A673 (cell line): ENCODE measurements at regions not wholly inside any gene's neighbourhood (a gene's known extent, or its start where the extent isn't known, plus 50 kb on each side); places are given as distances from the start of the nearest gene placed in this dataset.
A peak's percentile ranks its signal among the peaks of the same experiment; 100 is the strongest.

ENCODE experiments used
- BruUV-seq: library from RNA; stranded (reverse); fragments of 400-500 nt; replicated peaks from 2 replicates; lab custom pipeline; 2021; lab: Mats Ljungman, UMichigan
- CTCF ChIA-PET: fragments of 300-600 bp; sonication (Branson Sonifier 250); formaldehyde crosslinking; loops from one replicate; lab custom pipeline; 2022; ENCODE audit warnings: antibody characterized with exemption; lab: Charles Lee
- POLR2A ChIA-PET: fragments of 300-600 bp; sonication (Branson Sonifier 250); formaldehyde crosslinking; loops from one replicate; lab custom pipeline; 2022; ENCODE audit warnings: antibody characterized with exemption; ENCODE audit not compliant: low non-redundant PET; lab: Charles Lee
- DNase-seq: peaks from one replicate; pipeline ENCODE4 v3.0.0-alpha.2; 2015; ENCODE audit warnings: low spot score
- H3K27ac ChIP-seq: fragments of 200-600 bp; sonication (generic); 2 replicates; pipeline ENCODE4 v1.5.1; 2016; ENCODE audit warnings: mixed run types, low read depth, mild to moderate bottlenecking, mixed read lengths, antibody characterized with exemption, low read length; ENCODE audit not compliant: poor library complexity, severe bottlenecking
- H3K27me3 ChIP-seq: fragments of 200-600 bp; sonication (generic); replicated peaks from 2 replicates; pipeline ENCODE4 v1.6.1; 2017; ENCODE audit warnings: mixed run types, low read depth, mild to moderate bottlenecking, mixed read lengths, antibody characterized with exemption, low read length; ENCODE audit not compliant: insufficient read depth, poor library complexity
- H3K36me3 ChIP-seq: fragments of 200-600 bp; sonication (generic); 2 replicates; pipeline ENCODE4 v1.6.1; 2016; ENCODE audit warnings: mixed run types, mild to moderate bottlenecking, mixed read lengths, antibody characterized with exemption, low read length; ENCODE audit not compliant: insufficient read depth, poor library complexity, severe bottlenecking
- H3K4me1 ChIP-seq: fragments of 200-600 bp; sonication (generic); 2 replicates; pipeline ENCODE4 v1.6.1; 2017; ENCODE audit warnings: mixed run types, mild to moderate bottlenecking, mixed read lengths, antibody characterized with exemption, low read length; ENCODE audit not compliant: insufficient read depth, poor library complexity, severe bottlenecking
- H3K4me3 ChIP-seq: fragments of 200-600 bp; sonication (generic); 2 replicates; pipeline ENCODE4 v1.5.1; 2016; ENCODE audit warnings: low read depth, mixed run types, mild to moderate bottlenecking, mixed read lengths, low read length; ENCODE audit not compliant: poor library complexity, severe bottlenecking
- H3K9me3 ChIP-seq: fragments of 200-600 bp; sonication (generic); 2 replicates; pipeline ENCODE4 v1.6.1; 2016; ENCODE audit warnings: mixed run types, low read depth, mild to moderate bottlenecking, mixed read lengths, antibody characterized with exemption, low read length; ENCODE audit not compliant: poor library complexity, severe bottlenecking
- CTCF ChIP-seq: fragments of 300-800, 200-600 bp; sonication (generic); conservative IDR thresholded peaks from 2 replicates; pipeline ENCODE4 v1.5.1; 2017; ENCODE audit warnings: low read depth, mild to moderate bottlenecking, antibody characterized with exemption, low read length, moderate library complexity, mixed read lengths
- EZH2 ChIP-seq: fragments of 200-600 bp; sonication (generic); IDR thresholded peaks from 2 replicates; pipeline ENCODE4 v1.6.1; 2017; ENCODE audit warnings: borderline replicate concordance, low read depth, mild to moderate bottlenecking, mixed read lengths, antibody characterized with exemption, low read length; ENCODE audit not compliant: poor library complexity, severe bottlenecking
- intact Hi-C: fragments of 100-400 bp; cut with micrococcal nuclease; formaldehyde crosslinking; loops from one replicate; pipeline ENCODE4 v1.10.0; 2022; ENCODE audit not compliant: unreplicated experiment

DNA sequence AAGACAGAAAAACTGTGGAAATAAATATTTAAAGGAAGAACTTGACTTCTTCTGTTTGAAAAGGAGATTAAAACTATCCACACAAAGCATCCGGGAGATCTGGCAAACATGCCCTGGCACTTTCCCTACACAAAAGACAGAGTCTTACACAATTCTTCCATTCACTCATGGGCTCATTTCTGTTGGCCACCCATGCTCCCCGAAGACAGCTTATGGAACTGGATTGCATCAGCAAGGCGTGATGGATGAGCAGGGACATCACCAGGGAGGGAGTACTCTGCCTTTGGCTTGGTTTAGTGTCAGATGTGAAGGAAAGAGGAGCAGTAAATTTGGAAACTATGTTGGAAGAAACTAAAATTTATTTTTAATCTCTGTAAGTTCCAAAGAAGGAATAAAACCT is 379.3 kb downstream of the CD109 start:
- CTCF ChIA-PET, result no interaction called here
- Histone ChIP-seq H3K4me1 (no peaks in the 10 kb centered on the region), H3K36me3 (no peaks in the 10 kb centered on the region), H3K9me3 (no peaks in the 10 kb centered on the region), H3K4me3 (no peak overlapping the region), H3K27me3 (no peaks in the 10 kb centered on the region), H3K27ac (no peak overlapping the region)
- POLR2A ChIA-PET, result no interaction called here
- intact Hi-C loops, result no loop called here
- TF ChIP-seq EZH2, result no peak
- no peak for TF ChIP-seq CTCF
- no TSS peak for BruUV-seq
- peak; percentile 41 for DNase-seq

DNA sequence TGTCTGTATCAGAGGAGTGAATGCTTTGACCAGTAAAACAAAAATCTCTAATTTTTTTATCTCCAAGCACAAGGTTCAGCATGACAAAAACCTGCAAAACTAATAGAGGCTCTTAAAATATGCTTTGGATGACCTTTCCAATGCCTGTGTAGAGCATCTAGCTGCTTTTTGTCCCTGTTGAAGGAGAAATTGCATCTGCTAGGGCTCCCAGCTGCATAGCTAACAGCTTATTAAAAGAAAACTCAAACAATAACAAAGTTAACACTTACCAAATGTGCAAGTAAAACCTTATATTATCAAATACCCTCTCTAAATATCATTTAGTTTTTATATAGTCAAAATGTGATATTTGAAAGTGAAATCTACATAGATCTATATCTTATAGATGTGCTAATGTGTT is 378.6 kb downstream of the CD109 start:
- TF ChIP-seq CTCF (no peak), EZH2 (no peak)
- POLR2A ChIA-PET, result no interaction called here

GRCh38 chr6:74073999-74074398 is 378.0 kb downstream of the CD109 start:
- intact Hi-C loops, result no loop called here
- no peak for DNase-seq
- no TSS peak for BruUV-seq

More for the DNA sequence above, 378.6 kb downstream of the CD109 start:
- Histone ChIP-seq H3K27me3 (no peaks in the 10 kb centered on the region), H3K4me3 (no peak overlapping the region), H3K4me1 (no peaks in the 10 kb centered on the region), H3K27ac (no peak overlapping the region), H3K9me3 (no peaks in the 10 kb centered on the region), H3K36me3 (no peaks in the 10 kb centered on the region)
- BruUV-seq, result no TSS peak
- intact Hi-C loops, result no loop called here
- CTCF ChIA-PET, result no interaction called here
- DNase-seq, result no peak

More at GRCh38 chr6:74073999-74074398, 378.0 kb downstream of the CD109 start:
- Histone ChIP-seq H3K4me3 (no peak overlapping the region), H3K27me3 (no peaks in the 10 kb centered on the region), H3K36me3 (no peaks in the 10 kb centered on the region), H3K9me3 (no peaks in the 10 kb centered on the region), H3K4me1 (no peaks in the 10 kb centered on the region), H3K27ac (no peak overlapping the region)
- ChIA-PET CTCF (no interaction called here), POLR2A (no interaction called here)
- TF ChIP-seq CTCF (no peak), EZH2 (no peak)
